ENCODE measurements at regions not wholly inside any gene's neighbourhood (a gene's known extent, or its start where the extent isn't known, plus 50 kb on each side); places are given as distances from the start of the nearest gene placed in this dataset.
A peak's percentile ranks its signal among the peaks of the same experiment; 100 is the strongest.

- no peak for DNase-seq (ENCODE audit: low read depth)
Observed at GRCh38 chrX:20477219-20477618, 210.5 kb upstream of the RPS6KA3 start.

- no peak for DNase-seq (ENCODE audit: low read depth)
Observed at GRCh38 chrX:20472620-20473258, 206.0 kb upstream of the RPS6KA3 start.

GRCh38 chrX:20472148-20472547, 205.4 kb upstream of the RPS6KA3 start:
- no peak for DNase-seq (ENCODE audit: low read depth)

- no peak for DNase-seq (ENCODE audit: low read depth)
Observed at GRCh38 chrX:20471483-20471882, 204.8 kb upstream of the RPS6KA3 start.

- DNase-seq (ENCODE audit: low read depth): no peak
Observed at GRCh38 chrX:20463296-20464075, 196.8 kb upstream of the RPS6KA3 start.

GRCh38 chrX:20461576-20461975, 194.9 kb upstream of the RPS6KA3 start:
- DNase-seq (ENCODE audit: low read depth): peak; percentile 34

- DNase-seq (ENCODE audit: low read depth): no peak
Observed at GRCh38 chrX:20461002-20461401, 194.3 kb upstream of the RPS6KA3 start.

- DNase-seq (ENCODE audit: low read depth): no peak
Observed at GRCh38 chrX:20459410-20460350, 193.0 kb upstream of the RPS6KA3 start.

GRCh38 chrX:20456971-20457370, 190.3 kb upstream of the RPS6KA3 start:
- no peak for DNase-seq (ENCODE audit: low read depth)

- DNase-seq (ENCODE audit: low read depth): no peak
Observed at GRCh38 chrX:20455001-20455400, 188.3 kb upstream of the RPS6KA3 start.

GRCh38 chrX:20454117-20454516, 187.4 kb upstream of the RPS6KA3 start:
- DNase-seq (ENCODE audit: low read depth): no peak

- no peak for DNase-seq (ENCODE audit: low read depth)
Observed at GRCh38 chrX:20452487-20452886, 185.8 kb upstream of the RPS6KA3 start.

- DNase-seq (ENCODE audit: low read depth): no peak
Observed at GRCh38 chrX:20451929-20452328, 185.2 kb upstream of the RPS6KA3 start.

- no peak for DNase-seq (ENCODE audit: low read depth)
Observed at GRCh38 chrX:20445109-20445508, 178.4 kb upstream of the RPS6KA3 start.

GRCh38 chrX:20442597-20442996, 175.9 kb upstream of the RPS6KA3 start:
- DNase-seq (ENCODE audit: low read depth): no peak

- DNase-seq (ENCODE audit: low read depth): no peak
Observed at GRCh38 chrX:20441123-20441522, 174.4 kb upstream of the RPS6KA3 start.

- no peak for DNase-seq (ENCODE audit: low read depth)
Observed at GRCh38 chrX:20438871-20439526, 172.3 kb upstream of the RPS6KA3 start.

- no peak for DNase-seq (ENCODE audit: low read depth)
Observed at GRCh38 chrX:20437683-20438082, 171.0 kb upstream of the RPS6KA3 start.

- DNase-seq (ENCODE audit: low read depth): no peak
Observed at GRCh38 chrX:20435913-20436312, 169.2 kb upstream of the RPS6KA3 start.

GRCh38 chrX:20434986-20435385, 168.3 kb upstream of the RPS6KA3 start:
- DNase-seq (ENCODE audit: low read depth): no peak

GRCh38 chrX:20433388-20433775, 166.7 kb upstream of the RPS6KA3 start:
- no peak for DNase-seq (ENCODE audit: low read depth)

- DNase-seq (ENCODE audit: low read depth): no peak
Observed at GRCh38 chrX:20432746-20433387, 166.2 kb upstream of the RPS6KA3 start.
